ENCODE measurements at regions not wholly inside any gene's neighbourhood (a gene's known extent, or its start where the extent isn't known, plus 50 kb on each side); places are given as distances from the start of the nearest gene placed in this dataset.

DNA sequence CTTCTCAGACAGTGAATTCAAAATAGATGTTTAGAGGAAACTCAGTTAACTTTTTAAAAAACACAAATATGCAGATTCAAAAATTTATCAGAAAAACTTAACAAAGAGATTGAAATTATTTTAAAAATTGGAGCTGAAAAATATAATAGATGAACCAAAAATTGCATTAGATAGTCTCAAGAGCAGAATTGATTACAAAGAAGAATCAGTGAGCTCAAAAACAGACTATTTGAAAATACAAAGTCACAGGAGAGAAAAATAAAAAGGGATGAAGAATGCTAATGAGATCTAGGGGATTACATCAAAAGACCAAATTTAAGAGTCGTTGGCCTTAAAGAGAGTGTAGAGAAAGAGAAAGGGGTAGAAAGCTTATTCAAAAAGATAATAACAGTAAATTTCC lies 700.5 kb downstream of the COL12A1 start (continued):
- TF ChIP-seq MXI1 (conservative IDR thresholded peaks at IDR 0.05; ENCODE audit: poor library complexity, severe bottlenecking): no peak
- no peak for TF ChIP-seq SMC3 (conservative IDR thresholded peaks at IDR 0.05; ENCODE audit: poor library complexity)
- no peak for TF ChIP-seq TAF1 (IDR thresholded peaks at IDR 0.05; ENCODE audit: low read depth)

DNA sequence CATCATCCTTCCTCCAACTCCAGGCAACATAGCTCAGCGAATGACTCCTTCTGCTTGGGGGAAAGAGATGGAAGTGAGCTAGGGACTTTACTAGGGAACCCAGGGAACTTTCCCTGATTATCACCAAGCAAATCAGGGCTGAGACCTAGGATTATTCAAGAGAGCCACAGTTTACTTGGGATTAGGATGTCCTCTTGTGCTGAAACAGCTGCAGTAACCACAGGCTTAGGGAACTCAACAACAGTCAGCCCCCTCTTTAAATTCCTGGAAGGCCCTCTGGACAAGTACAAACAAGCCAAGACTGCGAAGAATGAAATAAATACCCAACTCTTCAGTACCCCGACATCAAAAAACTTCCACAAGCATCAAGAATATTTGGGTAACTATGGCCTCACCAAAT lies 700.9 kb downstream of the COL12A1 start:
- Histone ChIP-seq H3K9ac (ENCODE audit: low read length) (no peak overlapping the region), H3K4me3 (ENCODE audit: low read length) (no peak overlapping the region), H3K36me3 (ENCODE audit: insufficient read depth, low read length) (no peaks in the 10 kb centered on the region), H3K27me3 (ENCODE audit: insufficient read depth, low read depth, low read length) (no peaks in the 10 kb centered on the region), H4K20me1 (ENCODE audit: insufficient read depth) (no peaks in the 10 kb centered on the region), H3F3A (ENCODE audit: insufficient read depth, low read length, poor library complexity, severe bottlenecking) (no peaks in the 10 kb centered on the region), H3K4me2 (ENCODE audit: low read length) (no peak overlapping the region), H3K9me2 (ENCODE audit: insufficient read depth, low read length) (no peaks in the 10 kb centered on the region), H3K27ac (ENCODE audit: low read length) (no peak overlapping the region), H3K79me2 (replicated peaks; ENCODE audit: insufficient read depth, low read length) (no peaks in the 10 kb centered on the region), H2AFZ (ENCODE audit: low read depth, low read length) (no peak overlapping the region), H3K9me3 (ENCODE audit: low read length) (no peaks in the 10 kb centered on the region)
- TF ChIP-seq TAF1 (IDR thresholded peaks at IDR 0.05; ENCODE audit: low read depth): no peak
- TF ChIP-seq RAD21 (conservative IDR thresholded peaks at IDR 0.05): no peak
- no peak for TF ChIP-seq EP300 (conservative IDR thresholded peaks at IDR 0.05; ENCODE audit: poor library complexity, severe bottlenecking)
- no peak for TF ChIP-seq EZH2 (IDR thresholded peaks at IDR 0.05; ENCODE audit: borderline replicate concordance, insufficient read depth, low read length, poor library complexity, severe bottlenecking)
- TF ChIP-seq, protein P1, sequence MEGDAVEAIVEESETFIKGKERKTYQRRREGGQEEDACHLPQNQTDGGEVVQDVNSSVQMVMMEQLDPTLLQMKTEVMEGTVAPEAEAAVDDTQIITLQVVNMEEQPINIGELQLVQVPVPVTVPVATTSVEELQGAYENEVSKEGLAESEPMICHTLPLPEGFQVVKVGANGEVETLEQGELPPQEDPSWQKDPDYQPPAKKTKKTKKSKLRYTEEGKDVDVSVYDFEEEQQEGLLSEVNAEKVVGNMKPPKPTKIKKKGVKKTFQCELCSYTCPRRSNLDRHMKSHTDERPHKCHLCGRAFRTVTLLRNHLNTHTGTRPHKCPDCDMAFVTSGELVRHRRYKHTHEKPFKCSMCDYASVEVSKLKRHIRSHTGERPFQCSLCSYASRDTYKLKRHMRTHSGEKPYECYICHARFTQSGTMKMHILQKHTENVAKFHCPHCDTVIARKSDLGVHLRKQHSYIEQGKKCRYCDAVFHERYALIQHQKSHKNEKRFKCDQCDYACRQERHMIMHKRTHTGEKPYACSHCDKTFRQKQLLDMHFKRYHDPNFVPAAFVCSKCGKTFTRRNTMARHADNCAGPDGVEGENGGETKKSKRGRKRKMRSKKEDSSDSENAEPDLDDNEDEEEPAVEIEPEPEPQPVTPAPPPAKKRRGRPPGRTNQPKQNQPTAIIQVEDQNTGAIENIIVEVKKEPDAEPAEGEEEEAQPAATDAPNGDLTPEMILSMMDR (IDR thresholded peaks at IDR 0.05; ENCODE audit: poor library complexity, severe bottlenecking): no peak
- no peak for TF ChIP-seq MXI1 (conservative IDR thresholded peaks at IDR 0.05; ENCODE audit: poor library complexity, severe bottlenecking)
- no peak for TF ChIP-seq POLR2AphosphoS5 (IDR thresholded peaks at IDR 0.05)

DNA sequence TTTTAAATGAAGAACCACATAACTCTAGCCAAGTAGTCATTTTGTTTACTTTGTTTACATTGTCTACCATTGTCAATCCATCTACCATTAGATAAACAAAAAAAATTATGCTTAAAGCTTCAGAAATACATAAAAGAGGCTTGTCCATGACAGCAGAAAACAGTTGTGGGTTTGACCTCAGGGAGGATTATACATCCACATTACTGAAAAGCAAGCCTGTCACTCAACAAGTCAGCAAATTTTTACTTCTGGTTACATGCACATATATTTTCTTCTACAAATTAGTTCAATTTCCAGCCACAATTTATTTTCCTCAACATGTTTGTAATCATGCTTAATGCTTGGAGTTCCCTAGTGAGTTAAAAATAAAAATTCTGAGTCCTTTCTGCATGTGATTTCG lies 713.3 kb downstream of the COL12A1 start:
- no peaks in the 10 kb centered on the region for H4K20me1 ChIP-seq (ENCODE audit: insufficient read depth)
- H3K9ac ChIP-seq (ENCODE audit: low read length): no peak overlapping the region
- no peaks in the 10 kb centered on the region for H3K9me2 ChIP-seq (ENCODE audit: insufficient read depth, low read length)
- no peak overlapping the region for H3K4me2 ChIP-seq (ENCODE audit: low read length)
- no peaks in the 10 kb centered on the region for H3F3A ChIP-seq (ENCODE audit: insufficient read depth, low read length, poor library complexity, severe bottlenecking)
- H2AFZ ChIP-seq (ENCODE audit: low read depth, low read length): no peak overlapping the region
- H3K36me3 ChIP-seq (ENCODE audit: insufficient read depth, low read length): no peaks in the 10 kb centered on the region
- TF ChIP-seq, protein P1 (IDR thresholded peaks at IDR 0.05; ENCODE audit: poor library complexity, severe bottlenecking): no peak
- TF ChIP-seq EZH2 (IDR thresholded peaks at IDR 0.05; ENCODE audit: borderline replicate concordance, insufficient read depth, low read length, poor library complexity, severe bottlenecking) (no peak), POLR2AphosphoS5 (IDR thresholded peaks at IDR 0.05) (no peak), MXI1 (conservative IDR thresholded peaks at IDR 0.05; ENCODE audit: poor library complexity, severe bottlenecking) (no peak), EP300 (conservative IDR thresholded peaks at IDR 0.05; ENCODE audit: poor library complexity, severe bottlenecking) (no peak), TAF1 (IDR thresholded peaks at IDR 0.05; ENCODE audit: low read depth) (no peak), RAD21 (conservative IDR thresholded peaks at IDR 0.05) (no peak), SMC3 (conservative IDR thresholded peaks at IDR 0.05; ENCODE audit: poor library complexity) (no peak)
- TF ChIP-seq, protein P2, sequence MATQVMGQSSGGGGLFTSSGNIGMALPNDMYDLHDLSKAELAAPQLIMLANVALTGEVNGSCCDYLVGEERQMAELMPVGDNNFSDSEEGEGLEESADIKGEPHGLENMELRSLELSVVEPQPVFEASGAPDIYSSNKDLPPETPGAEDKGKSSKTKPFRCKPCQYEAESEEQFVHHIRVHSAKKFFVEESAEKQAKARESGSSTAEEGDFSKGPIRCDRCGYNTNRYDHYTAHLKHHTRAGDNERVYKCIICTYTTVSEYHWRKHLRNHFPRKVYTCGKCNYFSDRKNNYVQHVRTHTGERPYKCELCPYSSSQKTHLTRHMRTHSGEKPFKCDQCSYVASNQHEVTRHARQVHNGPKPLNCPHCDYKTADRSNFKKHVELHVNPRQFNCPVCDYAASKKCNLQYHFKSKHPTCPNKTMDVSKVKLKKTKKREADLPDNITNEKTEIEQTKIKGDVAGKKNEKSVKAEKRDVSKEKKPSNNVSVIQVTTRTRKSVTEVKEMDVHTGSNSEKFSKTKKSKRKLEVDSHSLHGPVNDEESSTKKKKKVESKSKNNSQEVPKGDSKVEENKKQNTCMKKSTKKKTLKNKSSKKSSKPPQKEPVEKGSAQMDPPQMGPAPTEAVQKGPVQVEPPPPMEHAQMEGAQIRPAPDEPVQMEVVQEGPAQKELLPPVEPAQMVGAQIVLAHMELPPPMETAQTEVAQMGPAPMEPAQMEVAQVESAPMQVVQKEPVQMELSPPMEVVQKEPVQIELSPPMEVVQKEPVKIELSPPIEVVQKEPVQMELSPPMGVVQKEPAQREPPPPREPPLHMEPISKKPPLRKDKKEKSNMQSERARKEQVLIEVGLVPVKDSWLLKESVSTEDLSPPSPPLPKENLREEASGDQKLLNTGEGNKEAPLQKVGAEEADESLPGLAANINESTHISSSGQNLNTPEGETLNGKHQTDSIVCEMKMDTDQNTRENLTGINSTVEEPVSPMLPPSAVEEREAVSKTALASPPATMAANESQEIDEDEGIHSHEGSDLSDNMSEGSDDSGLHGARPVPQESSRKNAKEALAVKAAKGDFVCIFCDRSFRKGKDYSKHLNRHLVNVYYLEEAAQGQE (IDR thresholded peaks at IDR 0.05; ENCODE audit: borderline replicate concordance): no peak
- no peaks in the 10 kb centered on the region for H3K9me3 ChIP-seq (ENCODE audit: low read length)
- no peak overlapping the region for H3K4me3 ChIP-seq (ENCODE audit: low read length)
- no peaks in the 10 kb centered on the region for H3K27me3 ChIP-seq (ENCODE audit: insufficient read depth, low read depth, low read length)
- H3K27ac ChIP-seq (ENCODE audit: low read length): no peak overlapping the region
- no peaks in the 10 kb centered on the region for H3K79me2 ChIP-seq (replicated peaks; ENCODE audit: insufficient read depth, low read length)

All from neural cell (in vitro differentiated cells).